DND-41 (cell line): ENCODE measurements at regions not wholly inside any gene's neighbourhood (a gene's known extent, or its start where the extent isn't known, plus 50 kb on each side); places are given as distances from the start of the nearest gene placed in this dataset.

Experiments
- ATAC-seq: fragments of 200-7000 bp; cut with Tn5 transposase; 3 replicates; pipeline ENCODE4 v1.9.1; 2021; ENCODE audit warnings: low read depth; ENCODE audit not compliant: insufficient read depth
- DNase-seq: peaks from one replicate; pipeline ENCODE4 v3.0.0-alpha.2; 2020
- H2AFZ ChIP-seq: 2 replicates; pipeline ENCODE4 v1.6.0; 2012; ENCODE audit warnings: low read depth, low read length
- H3K27ac ChIP-seq: 2 replicates; pipeline ENCODE4 v1.5.1; 2012; ENCODE audit warnings: low read length, inconsistent platforms
- H3K27me3 ChIP-seq: fragments of 200-600 bp; sonication (generic); 2 replicates; pipeline ENCODE4 v1.6.0; 2012; ENCODE audit warnings: low read length, mild to moderate bottlenecking, inconsistent platforms; ENCODE audit not compliant: insufficient read depth, poor library complexity
- H3K36me3 ChIP-seq: 2 replicates; pipeline ENCODE4 v1.5.1; 2012; ENCODE audit warnings: low read length, inconsistent platforms; ENCODE audit not compliant: insufficient read depth
- H3K4me1 ChIP-seq: 2 replicates; pipeline ENCODE4 v1.5.1; 2012; ENCODE audit warnings: mild to moderate bottlenecking, low read length; ENCODE audit not compliant: insufficient read depth
- H3K4me2 ChIP-seq: 2 replicates; pipeline ENCODE4 v1.6.0; 2012; ENCODE audit warnings: mild to moderate bottlenecking, moderate library complexity, low read length, inconsistent platforms; ENCODE audit not compliant: insufficient read depth
- H3K4me3 ChIP-seq, 2 experiments: fragments of 200-600 bp in 1 of 2; shearing (Covaris generic) in 1 of 2; 2 replicates each; pipeline ENCODE4 v1.5.1; 2012 to 2016; ENCODE audit warnings: inconsistent platforms in 2 of 2, low read length in 2 of 2, mild to moderate bottlenecking in 2 of 2, low read depth in 1 of 2, moderate library complexity in 1 of 2
- H3K79me2 ChIP-seq: 2 replicates; pipeline ENCODE4 v1.6.0; 2012; ENCODE audit warnings: low read length, inconsistent platforms; ENCODE audit not compliant: insufficient read depth
- H3K9ac ChIP-seq: 2 replicates; pipeline ENCODE4 v1.6.0; 2012; ENCODE audit warnings: low read depth, mild to moderate bottlenecking, inconsistent platforms, low read length, moderate library complexity
- H3K9me3 ChIP-seq: 2 replicates; pipeline ENCODE4 v1.5.1; 2012; ENCODE audit warnings: low read length, moderate library complexity, mild to moderate bottlenecking, inconsistent platforms; ENCODE audit not compliant: insufficient read depth, severe bottlenecking
- H4K20me1 ChIP-seq: 2 replicates; pipeline ENCODE4 v1.6.0; 2012; ENCODE audit warnings: low read length; ENCODE audit not compliant: insufficient read depth
- EZH2 ChIP-seq: IDR thresholded peaks from 3 replicates; pipeline ENCODE4 v1.6.1; 2012; ENCODE audit warnings: borderline replicate concordance, low read depth, mild to moderate bottlenecking, moderate library complexity, low read length, inconsistent platforms; ENCODE audit not compliant: severe bottlenecking
- TF ChIP-seq, protein P1 (sequence below): IDR thresholded peaks from 2 replicates; pipeline ENCODE4 v1.5.1; 2012; ENCODE audit warnings: borderline replicate concordance, low read length, moderate library complexity, mild to moderate bottlenecking; ENCODE audit not compliant: poor library complexity, severe bottlenecking; ENCODE audit errors: extremely low read depth

- Histone ChIP-seq H3K4me3 (no peak overlapping the region), H3K9ac (no peak overlapping the region), H3K79me2 (no peaks in the 10 kb centered on the region), H3K4me1 (no peaks in the 10 kb centered on the region), H3K27ac (no peak overlapping the region), H3K27me3 (peaks cover 5% of the 10 kb centered on the region), H3K4me2 (no peak overlapping the region), H3K36me3 (no peaks in the 10 kb centered on the region), H3K9me3 (no peaks in the 10 kb centered on the region), H4K20me1 (no peaks in the 10 kb centered on the region; the same call in 1 of the 2 replicates), H2AFZ (no peak overlapping the region)
- TF ChIP-seq, protein P1, sequence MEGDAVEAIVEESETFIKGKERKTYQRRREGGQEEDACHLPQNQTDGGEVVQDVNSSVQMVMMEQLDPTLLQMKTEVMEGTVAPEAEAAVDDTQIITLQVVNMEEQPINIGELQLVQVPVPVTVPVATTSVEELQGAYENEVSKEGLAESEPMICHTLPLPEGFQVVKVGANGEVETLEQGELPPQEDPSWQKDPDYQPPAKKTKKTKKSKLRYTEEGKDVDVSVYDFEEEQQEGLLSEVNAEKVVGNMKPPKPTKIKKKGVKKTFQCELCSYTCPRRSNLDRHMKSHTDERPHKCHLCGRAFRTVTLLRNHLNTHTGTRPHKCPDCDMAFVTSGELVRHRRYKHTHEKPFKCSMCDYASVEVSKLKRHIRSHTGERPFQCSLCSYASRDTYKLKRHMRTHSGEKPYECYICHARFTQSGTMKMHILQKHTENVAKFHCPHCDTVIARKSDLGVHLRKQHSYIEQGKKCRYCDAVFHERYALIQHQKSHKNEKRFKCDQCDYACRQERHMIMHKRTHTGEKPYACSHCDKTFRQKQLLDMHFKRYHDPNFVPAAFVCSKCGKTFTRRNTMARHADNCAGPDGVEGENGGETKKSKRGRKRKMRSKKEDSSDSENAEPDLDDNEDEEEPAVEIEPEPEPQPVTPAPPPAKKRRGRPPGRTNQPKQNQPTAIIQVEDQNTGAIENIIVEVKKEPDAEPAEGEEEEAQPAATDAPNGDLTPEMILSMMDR = no peak
- no peak for TF ChIP-seq EZH2
- DNase-seq = no peak
- ATAC-seq = no peak
Observed at GRCh38 chr22:26933105-26933590, 275.8 kb downstream of the MIAT start.

DNA sequence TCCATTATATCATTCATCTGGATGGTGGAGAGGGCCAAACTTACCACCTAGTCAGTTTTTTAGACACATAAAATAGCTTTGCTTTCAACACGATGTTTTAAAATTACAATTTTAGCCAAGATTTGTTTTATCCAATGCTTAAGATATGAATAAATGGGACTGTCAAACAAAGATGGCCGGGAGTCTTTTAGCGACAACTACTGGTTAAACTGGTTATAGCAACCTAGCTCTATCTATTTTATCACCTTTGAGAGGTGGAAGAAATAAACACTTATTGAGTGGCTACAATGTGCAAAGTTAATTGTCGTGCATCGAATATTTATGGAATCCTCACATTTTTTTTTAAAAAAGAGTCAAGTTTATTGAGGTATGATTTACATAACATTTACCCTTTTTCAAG is 279.8 kb downstream of the MIAT start:
- no peak overlapping the region for H3K4me2 ChIP-seq
- no peak for ATAC-seq
- TF ChIP-seq, protein P1 = peak; percentile 16
- no peak for TF ChIP-seq EZH2

DNA sequence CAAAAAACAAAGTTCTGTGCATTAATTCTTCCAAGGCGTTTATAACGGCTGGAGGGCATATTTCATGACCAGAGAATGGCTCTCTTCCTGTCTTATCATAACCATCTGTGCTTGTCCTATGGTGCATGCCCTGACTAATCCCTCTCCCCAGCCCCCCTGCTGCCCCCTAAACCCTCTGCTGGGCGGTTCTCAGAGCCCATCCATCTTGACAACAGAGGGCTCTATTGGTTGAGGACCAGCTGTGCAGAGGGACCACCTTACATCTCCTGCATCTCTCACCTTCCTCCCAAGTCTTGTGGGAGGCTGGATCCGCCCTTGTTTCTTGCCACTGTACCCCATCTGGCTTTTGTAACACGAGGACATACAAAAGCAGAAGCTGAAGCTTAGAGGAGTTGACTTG is 282.1 kb downstream of the MIAT start:
- no peak overlapping the region for H3K4me2 ChIP-seq
- H3K9me3 ChIP-seq = no peaks in the 10 kb centered on the region
- ATAC-seq = no peak
- no peak overlapping the region for H3K27ac ChIP-seq
- no peak for DNase-seq
- no peaks in the 10 kb centered on the region for H3K4me1 ChIP-seq
- H3K36me3 ChIP-seq = no peaks in the 10 kb centered on the region
- no peak overlapping the region for H2AFZ ChIP-seq
- TF ChIP-seq, protein P1 = no peak
- TF ChIP-seq EZH2 = no peak
- no peaks in the 10 kb centered on the region for H3K27me3 ChIP-seq
- no peak overlapping the region for H3K4me3 ChIP-seq
- no peaks in the 10 kb centered on the region for H3K79me2 ChIP-seq
- H4K20me1 ChIP-seq = 0 out of 2 replicates have a peak, but pooled peaks cover 1% of the 10 kb centered on the region
- H3K9ac ChIP-seq = no peak overlapping the region

More for the DNA sequence above, 279.8 kb downstream of the MIAT start:
- Histone ChIP-seq H2AFZ (no peak overlapping the region), H3K4me3 (no peak overlapping the region), H3K4me1 (no peaks in the 10 kb centered on the region), H3K9ac (no peak overlapping the region), H3K27me3 (no peaks in the 10 kb centered on the region), H4K20me1 (no peaks in the 10 kb centered on the region), H3K9me3 (no peaks in the 10 kb centered on the region), H3K27ac (no peak overlapping the region), H3K36me3 (no peaks in the 10 kb centered on the region), H3K79me2 (no peaks in the 10 kb centered on the region)
- DNase-seq = no peak
